ENCODE measurements at regions not wholly inside any gene's neighbourhood (a gene's known extent, or its start where the extent isn't known, plus 50 kb on each side); places are given as distances from the start of the nearest gene placed in this dataset.

- TF ChIP-seq, protein P1, sequence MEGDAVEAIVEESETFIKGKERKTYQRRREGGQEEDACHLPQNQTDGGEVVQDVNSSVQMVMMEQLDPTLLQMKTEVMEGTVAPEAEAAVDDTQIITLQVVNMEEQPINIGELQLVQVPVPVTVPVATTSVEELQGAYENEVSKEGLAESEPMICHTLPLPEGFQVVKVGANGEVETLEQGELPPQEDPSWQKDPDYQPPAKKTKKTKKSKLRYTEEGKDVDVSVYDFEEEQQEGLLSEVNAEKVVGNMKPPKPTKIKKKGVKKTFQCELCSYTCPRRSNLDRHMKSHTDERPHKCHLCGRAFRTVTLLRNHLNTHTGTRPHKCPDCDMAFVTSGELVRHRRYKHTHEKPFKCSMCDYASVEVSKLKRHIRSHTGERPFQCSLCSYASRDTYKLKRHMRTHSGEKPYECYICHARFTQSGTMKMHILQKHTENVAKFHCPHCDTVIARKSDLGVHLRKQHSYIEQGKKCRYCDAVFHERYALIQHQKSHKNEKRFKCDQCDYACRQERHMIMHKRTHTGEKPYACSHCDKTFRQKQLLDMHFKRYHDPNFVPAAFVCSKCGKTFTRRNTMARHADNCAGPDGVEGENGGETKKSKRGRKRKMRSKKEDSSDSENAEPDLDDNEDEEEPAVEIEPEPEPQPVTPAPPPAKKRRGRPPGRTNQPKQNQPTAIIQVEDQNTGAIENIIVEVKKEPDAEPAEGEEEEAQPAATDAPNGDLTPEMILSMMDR (IDR thresholded peaks at IDR 0.05; ENCODE audit: borderline replicate concordance, extremely low read depth, low read length, poor library complexity, severe bottlenecking), result no peak
- no peak for TF ChIP-seq EZH2 (IDR thresholded peaks at IDR 0.05; ENCODE audit: borderline replicate concordance, low read depth, low read length, severe bottlenecking)
These were observed 408.1 kb downstream of the WDR72 start for GRCh38 chr15:53351373-53351772.
